HUES64 (cell line): ENCODE measurements at regions not wholly inside any gene's neighbourhood (a gene's known extent, or its start where the extent isn't known, plus 50 kb on each side); places are given as distances from the start of the nearest gene placed in this dataset.

Experiments
- H3K27ac ChIP-seq: 2 replicates; pipeline ENCODE4 v1.7.0; 2013; ENCODE audit warnings: low read depth, low read length, inconsistent platforms
- H3K27me3 ChIP-seq: 2 replicates; pipeline ENCODE4 v1.6.1; 2013; ENCODE audit warnings: mild to moderate bottlenecking, low read length; ENCODE audit not compliant: insufficient read depth
- H3K36me3 ChIP-seq: 2 replicates; pipeline ENCODE4 v1.6.1; 2013; ENCODE audit warnings: mild to moderate bottlenecking, low read length; ENCODE audit not compliant: insufficient read depth
- H3K4me1 ChIP-seq: 2 replicates; pipeline ENCODE4 v1.6.1; 2013; ENCODE audit warnings: mild to moderate bottlenecking, low read length, moderate library complexity; ENCODE audit not compliant: insufficient read depth
- H3K4me3 ChIP-seq: 2 replicates; pipeline ENCODE4 v1.5.1; 2013; ENCODE audit warnings: mild to moderate bottlenecking, low read length, moderate library complexity
- H3K9ac ChIP-seq: 2 replicates; pipeline ENCODE4 v1.6.1; 2013; ENCODE audit warnings: mild to moderate bottlenecking, low read depth, low read length
- H3K9me3 ChIP-seq: 2 replicates; pipeline ENCODE4 v1.6.1; 2013; ENCODE audit warnings: low read depth, low read length; ENCODE audit not compliant: insufficient read depth
- WGBS: fragments of 150-250, 120-280 bp; methylation state at CpG from one replicate; pipeline ENCODE4 v1.1.7; 2013; ENCODE audit warnings: missing lambda C conversion rate; 5-methylcytosine and 5-hydroxymethylcytosine counted together

DNA sequence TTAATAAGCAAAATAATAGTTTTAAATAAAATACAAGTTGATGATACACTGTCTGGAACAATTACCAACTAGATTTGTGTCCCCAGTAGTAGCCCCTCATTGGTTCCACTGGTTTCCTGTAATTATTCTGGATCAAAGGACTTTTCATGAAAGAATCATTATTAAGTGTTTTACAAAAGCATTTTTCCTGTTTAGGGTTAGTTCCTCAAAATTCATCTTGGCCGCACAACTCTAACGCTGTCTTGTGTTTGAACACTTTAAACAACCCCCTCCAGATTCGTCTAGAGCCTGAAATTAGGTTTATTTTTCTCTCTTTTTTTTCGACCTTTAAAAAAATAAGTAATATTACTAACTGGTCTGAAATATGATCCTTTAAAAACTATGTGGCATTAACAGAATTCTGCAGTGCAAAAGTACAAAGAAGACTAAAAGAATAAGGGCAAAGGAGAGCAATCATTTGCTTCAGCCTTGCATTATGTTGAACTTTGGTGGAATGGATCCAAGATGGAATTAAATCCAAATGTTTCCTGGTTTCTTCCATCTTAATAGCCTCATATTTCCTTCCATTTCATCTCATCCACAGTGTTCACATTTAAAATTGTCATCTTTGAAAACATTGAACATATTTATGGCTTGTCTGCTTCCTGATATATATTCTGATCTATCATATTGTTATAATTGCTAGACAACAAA, 678.4 kb downstream of the IRS1 start:
- whole genome bisulfite sequencing = 97% methylated on average over 3 of the region's 4 CpGs
- Histone ChIP-seq H3K9me3 (peaks cover 3% of the 10 kb centered on the region; the same call in 1 of the 2 replicates), H3K27me3 (no peaks in the 10 kb centered on the region), H3K36me3 (no peaks in the 10 kb centered on the region), H3K9ac (no peak overlapping the region), H3K27ac (no peak overlapping the region), H3K4me1 (peaks cover 41% of the 10 kb centered on the region), H3K4me3 (no peak overlapping the region)

DNA sequence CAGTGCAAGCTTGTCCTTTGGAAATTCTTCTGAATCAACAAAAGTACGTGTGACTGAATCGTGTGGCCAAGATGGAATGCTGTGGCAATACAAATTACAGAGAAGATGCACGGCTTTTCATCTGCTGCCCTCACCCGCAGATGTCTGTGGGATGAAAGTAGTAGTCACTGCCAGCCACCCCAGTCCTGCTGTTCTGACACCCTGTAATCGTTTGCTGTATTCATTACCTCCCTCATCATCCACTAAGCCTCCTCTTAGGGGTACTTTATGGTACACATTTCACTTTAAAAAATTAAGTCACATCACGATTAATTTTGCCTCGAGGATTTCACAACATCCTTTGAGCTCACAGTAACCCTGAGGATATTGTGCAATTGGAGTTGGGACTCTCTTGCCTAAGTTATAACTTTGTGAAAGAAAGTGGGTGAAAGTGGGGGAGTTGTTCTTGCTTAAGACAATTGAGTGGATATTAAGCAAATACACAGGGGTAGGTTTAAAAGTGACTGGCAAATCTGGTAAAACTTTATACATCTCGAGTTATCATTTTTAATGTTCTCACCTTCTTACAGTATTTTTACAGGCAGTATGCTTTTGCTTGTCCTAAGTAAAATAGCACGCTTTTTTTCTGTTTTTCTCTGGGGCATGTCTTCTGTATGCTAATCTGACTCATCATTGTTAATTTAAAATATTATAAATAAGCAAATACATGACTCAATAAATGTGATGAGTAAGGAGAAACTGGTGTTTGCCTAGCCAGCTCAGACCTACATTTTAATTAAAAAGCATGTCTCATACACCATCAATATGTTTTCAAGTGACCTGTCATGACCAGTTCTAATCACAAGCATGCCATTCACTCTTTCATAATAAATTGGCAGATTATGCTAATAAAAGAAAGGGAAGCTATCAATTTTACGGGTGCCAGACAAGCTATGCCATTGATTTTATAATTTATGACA, 680.9 kb downstream of the IRS1 start:
- Histone ChIP-seq H3K9me3 (peaks cover 3% of the 10 kb centered on the region; the same call in 1 of the 2 replicates), H3K36me3 (no peaks in the 10 kb centered on the region), H3K4me1 (peaks cover 39% of the 10 kb centered on the region), H3K4me3 (no peak overlapping the region), H3K9ac (no peak overlapping the region), H3K27me3 (no peaks in the 10 kb centered on the region), H3K27ac (no peak overlapping the region)
- WGBS = 88% methylated on average over 10 of the region's 10 CpGs

- no peak overlapping the region for H3K27ac ChIP-seq
- no peak overlapping the region for H3K4me3 ChIP-seq
- 93% methylated on average over 1 of the region's 3 CpGs for WGBS
- no peaks in the 10 kb centered on the region for H3K36me3 ChIP-seq
- H3K9me3 ChIP-seq = peaks cover 3% of the 10 kb centered on the region; the same call in 1 of the 2 replicates
- no peak overlapping the region for H3K9ac ChIP-seq
- H3K27me3 ChIP-seq = no peaks in the 10 kb centered on the region
- peaks cover 34% of the 10 kb centered on the region for H3K4me1 ChIP-seq
Measured at GRCh38 chr2:226117510-226118065, 682.0 kb downstream of the IRS1 start.

DNA sequence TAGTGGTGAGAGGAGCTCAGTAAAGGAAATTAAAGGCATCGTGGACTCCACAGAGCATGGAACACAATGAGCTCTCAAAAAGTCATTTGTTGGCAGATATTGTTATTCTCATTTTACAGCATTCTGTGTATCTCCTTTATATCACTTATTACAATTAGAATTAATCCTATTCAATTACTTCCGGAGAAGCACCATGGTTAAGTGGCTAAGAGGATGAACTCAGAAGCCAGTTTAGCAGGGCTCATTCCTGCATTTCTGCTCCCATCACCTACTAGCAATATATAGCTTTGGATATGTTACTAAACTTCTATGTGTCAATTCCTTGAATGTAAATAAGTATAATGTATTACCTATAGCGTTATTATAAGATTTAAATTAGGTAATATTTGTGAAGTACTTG, 683.3 kb downstream of the IRS1 start:
- H3K9me3 ChIP-seq = no peaks in the 10 kb centered on the region
- peak overlapping the region; percentile 36; the same call in 1 of the 2 replicates for H3K27ac ChIP-seq
- H3K4me3 ChIP-seq = no peak overlapping the region
- no peak overlapping the region for H3K9ac ChIP-seq
- 80% methylated on average over 2 of the region's 3 CpGs for WGBS
- no peaks in the 10 kb centered on the region for H3K36me3 ChIP-seq
- peaks cover 34% of the 10 kb centered on the region for H3K4me1 ChIP-seq
- H3K27me3 ChIP-seq = no peaks in the 10 kb centered on the region

- Histone ChIP-seq H3K27me3 (no peaks in the 10 kb centered on the region), H3K4me1 (peaks cover 34% of the 10 kb centered on the region), H3K9me3 (no peaks in the 10 kb centered on the region), H3K27ac (peak overlapping the region; percentile 57), H3K36me3 (no peaks in the 10 kb centered on the region), H3K9ac (no peak overlapping the region), H3K4me3 (no peak overlapping the region)
- no CpG with 5 or more reads among the region's 1 CpG for WGBS
Measured at GRCh38 chr2:226115832-226116200, 683.8 kb downstream of the IRS1 start.

GRCh38 chr2:226115102-226115831, 684.4 kb downstream of the IRS1 start:
- Histone ChIP-seq H3K9ac (no peak overlapping the region), H3K27ac (peak overlapping the region; percentile 57)

GRCh38 chr2:226114436-226114835, 685.2 kb downstream of the IRS1 start:
- H3K4me3 ChIP-seq = no peak overlapping the region
- no peak overlapping the region for H3K27ac ChIP-seq
- no peaks in the 10 kb centered on the region for H3K27me3 ChIP-seq
- H3K36me3 ChIP-seq = no peaks in the 10 kb centered on the region
- peaks cover 34% of the 10 kb centered on the region for H3K4me1 ChIP-seq
- no peak overlapping the region for H3K9ac ChIP-seq
- WGBS = 90% methylated on average over 5 of the region's 5 CpGs
- H3K9me3 ChIP-seq = no peaks in the 10 kb centered on the region

More at GRCh38 chr2:226115102-226115831, 684.4 kb downstream of the IRS1 start:
- no peaks in the 10 kb centered on the region for H3K36me3 ChIP-seq
- H3K27me3 ChIP-seq = no peaks in the 10 kb centered on the region
- no peak overlapping the region for H3K4me3 ChIP-seq
- peaks cover 34% of the 10 kb centered on the region for H3K4me1 ChIP-seq
- H3K9me3 ChIP-seq = no peaks in the 10 kb centered on the region
- WGBS = 74% methylated on average over 2 of the region's 3 CpGs

DNA sequence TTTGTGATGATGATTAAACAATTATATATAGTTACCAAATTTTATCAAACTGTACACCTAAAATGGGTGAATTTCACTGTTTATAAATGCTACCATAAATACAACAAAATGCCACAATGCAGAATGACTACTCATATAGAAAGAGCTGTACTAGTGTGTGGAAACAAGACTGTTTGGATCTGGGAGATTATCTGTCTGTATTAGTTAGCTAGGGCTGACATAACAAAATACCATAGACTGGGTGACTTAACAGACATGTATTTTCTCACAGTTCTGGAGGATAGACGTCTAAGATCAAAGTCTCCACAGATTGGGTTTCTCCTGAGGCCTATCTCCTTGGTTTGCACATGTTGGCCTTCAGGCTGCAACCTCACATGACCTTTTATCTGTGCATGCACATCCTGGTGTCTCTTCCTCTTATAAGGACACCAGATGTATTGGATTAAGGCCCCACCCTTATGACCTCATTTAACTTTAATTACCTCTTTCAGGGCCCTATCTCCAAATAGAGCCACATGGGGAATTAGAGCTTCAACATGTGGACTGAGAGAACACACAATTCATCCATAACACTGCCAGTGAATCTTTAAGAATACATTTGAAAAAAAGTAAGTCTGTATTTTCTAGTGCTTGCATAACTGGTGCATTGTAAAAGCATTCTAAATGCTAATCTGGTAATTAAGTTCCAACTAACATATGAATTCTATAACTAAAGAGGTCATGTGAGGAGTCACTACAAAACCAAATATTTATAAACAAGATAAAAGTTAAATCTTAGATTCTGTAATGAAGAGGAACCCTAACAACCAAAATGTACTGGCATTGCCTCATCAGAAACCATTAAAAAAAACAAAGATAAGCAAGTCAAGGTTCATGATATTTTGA, 699.6 kb downstream of the NYAP2 start:
- Histone ChIP-seq H3K27ac (no peak overlapping the region), H3K4me1 (no peaks in the 10 kb centered on the region), H3K9me3 (no peaks in the 10 kb centered on the region), H3K9ac (no peak overlapping the region), H3K4me3 (no peak overlapping the region), H3K36me3 (no peaks in the 10 kb centered on the region), H3K27me3 (no peaks in the 10 kb centered on the region)
- WGBS = 90% methylated on average over 1 of the region's 1 CpG

- 94% methylated on average over 1 of the region's 1 CpG for WGBS
- H3K27ac ChIP-seq = no peak overlapping the region
- H3K4me1 ChIP-seq = no peaks in the 10 kb centered on the region
- no peaks in the 10 kb centered on the region for H3K36me3 ChIP-seq
- H3K9me3 ChIP-seq = no peaks in the 10 kb centered on the region
- H3K9ac ChIP-seq = no peak overlapping the region
- H3K4me3 ChIP-seq = no peak overlapping the region
- no peaks in the 10 kb centered on the region for H3K27me3 ChIP-seq
Measured at GRCh38 chr2:226095058-226095457, 695.5 kb downstream of the NYAP2 start.

- no peaks in the 10 kb centered on the region for H3K27me3 ChIP-seq
- WGBS = 87% methylated on average over 2 of the region's 2 CpGs
Measured at GRCh38 chr2:226093364-226093763, 693.9 kb downstream of the NYAP2 start.

More at GRCh38 chr2:226093364-226093763, 693.9 kb downstream of the NYAP2 start:
- Histone ChIP-seq H3K36me3 (no peaks in the 10 kb centered on the region), H3K4me1 (no peaks in the 10 kb centered on the region), H3K9me3 (no peaks in the 10 kb centered on the region), H3K4me3 (no peak overlapping the region), H3K27ac (no peak overlapping the region), H3K9ac (no peak overlapping the region)
